Lung (tissue), 11 donors: ENCODE measurements at regions not wholly inside any gene's neighbourhood (a gene's known extent, or its start where the extent isn't known, plus 50 kb on each side); places are given as distances from the start of the nearest gene placed in this dataset.

Experiments used
- ATAC-seq: fragments of 200-7000 bp; cut with Tn5 transposase; one replicate; pipeline ENCODE4 v1.9.1; 2020; ENCODE audit warnings: moderate number of reproducible peaks; ENCODE audit not compliant: insufficient read depth, low FRiP score
- DNase-seq, 3 donors: peaks; one replicate each; pipeline ENCODE4 v3.0.0-alpha.2; 2013 to 2017
- H3K27ac ChIP-seq, 2 donors: one replicate each; pipeline ENCODE4 v1.5.1; 2013; ENCODE audit warnings: mild to moderate bottlenecking in 2 of 2, moderate library complexity in 2 of 2, control low read depth in 1 of 2, inconsistent platforms in 1 of 2, low read depth in 1 of 2, low read length in 1 of 2
- H3K27me3 ChIP-seq, 3 donors: one replicate each; pipeline ENCODE4 v1.5.1; 2013; ENCODE audit warnings: low read length in 2 of 3; ENCODE audit not compliant: control insufficient read depth in 3 of 3, insufficient read depth in 3 of 3
- H3K36me3 ChIP-seq, 4 donors: one replicate each; pipeline ENCODE4 v1.5.1; 2013; ENCODE audit warnings: low read length in 4 of 4, mild to moderate bottlenecking in 1 of 4, moderate library complexity in 1 of 4; ENCODE audit not compliant: control insufficient read depth in 4 of 4, insufficient read depth in 4 of 4
- H3K4me1 ChIP-seq, 5 donors: one replicate each; pipeline ENCODE4 v1.5.1; 2013; ENCODE audit warnings: low read length in 5 of 5, mild to moderate bottlenecking in 2 of 5, moderate library complexity in 1 of 5; ENCODE audit not compliant: control insufficient read depth in 5 of 5, insufficient read depth in 5 of 5
- H3K4me3 ChIP-seq: one replicate; pipeline ENCODE4 v1.5.1; 2013; ENCODE audit warnings: mild to moderate bottlenecking, control low read depth, moderate library complexity
- H3K9ac ChIP-seq, 2 donors: one replicate each; pipeline ENCODE4 v1.5.1; 2013; ENCODE audit warnings: low read length in 2 of 2, control low read depth in 1 of 2; ENCODE audit not compliant: insufficient read depth in 1 of 2
- H3K9me3 ChIP-seq, 4 donors: one replicate each; pipeline ENCODE4 v1.5.1; 2013; ENCODE audit warnings: low read length in 3 of 4, mild to moderate bottlenecking in 1 of 4, moderate library complexity in 1 of 4; ENCODE audit not compliant: control insufficient read depth in 4 of 4, insufficient read depth in 3 of 4
- WGBS, 2 donors: extraction: QIAGEN DNeasy Blood & Tissue Kit; methylation state at CpG; one replicate each; pipeline ENCODE4 v1.1.7; 2013; 5-methylcytosine and 5-hydroxymethylcytosine counted together
- TF ChIP-seq, protein P1 (sequence below): IDR thresholded peaks from 2 replicates; pipeline ENCODE4 v1.5.1; 2012; ENCODE audit warnings: mild to moderate bottlenecking; ENCODE audit errors: control extremely low read depth, extremely low read depth
- donor health status: control.
- donor health status: control.
- donor health status: Bipolar disorder and iron deficiency.
- donor health status: healthy.
- donor health status: DM: yes; HTN: yes; CAD: no.

DNA sequence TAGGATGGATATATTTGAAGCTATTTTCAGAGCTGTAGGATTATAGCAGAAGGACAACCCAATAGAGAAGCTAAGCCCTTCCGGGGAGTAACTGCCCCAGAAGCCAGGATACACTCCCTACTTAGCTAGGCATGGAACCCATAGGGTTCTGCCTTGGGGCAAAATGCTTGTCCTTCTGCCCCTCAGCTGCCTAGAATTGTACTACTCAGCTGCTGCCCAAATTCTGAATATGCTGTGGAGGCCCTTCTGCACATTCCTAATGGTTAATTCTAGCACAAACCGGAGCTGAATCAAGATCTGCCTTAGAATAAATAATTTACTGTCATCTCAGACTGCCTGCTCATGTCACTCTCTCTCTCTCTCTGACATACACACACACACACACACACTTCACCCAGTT is 297.7 kb upstream of the VCX3A start:
- Histone ChIP-seq H3K4me1 (no peaks in the 10 kb centered on the region), H3K27ac (no peak overlapping the region), H3K9ac (no peak overlapping the region), H3K36me3 (no peaks in the 10 kb centered on the region), H3K27me3 (peaks cover 0 to 40% (median under 1%) of the 10 kb centered on the region in 3 donors), H3K4me3 (no peak overlapping the region), H3K9me3 (no peaks in the 10 kb centered on the region)
- 88 to 92% methylated on average over 2 of the region's 2 CpGs for WGBS, 2 donors
- DNase-seq (no peak), ATAC-seq (no peak)
- TF ChIP-seq, protein P1, sequence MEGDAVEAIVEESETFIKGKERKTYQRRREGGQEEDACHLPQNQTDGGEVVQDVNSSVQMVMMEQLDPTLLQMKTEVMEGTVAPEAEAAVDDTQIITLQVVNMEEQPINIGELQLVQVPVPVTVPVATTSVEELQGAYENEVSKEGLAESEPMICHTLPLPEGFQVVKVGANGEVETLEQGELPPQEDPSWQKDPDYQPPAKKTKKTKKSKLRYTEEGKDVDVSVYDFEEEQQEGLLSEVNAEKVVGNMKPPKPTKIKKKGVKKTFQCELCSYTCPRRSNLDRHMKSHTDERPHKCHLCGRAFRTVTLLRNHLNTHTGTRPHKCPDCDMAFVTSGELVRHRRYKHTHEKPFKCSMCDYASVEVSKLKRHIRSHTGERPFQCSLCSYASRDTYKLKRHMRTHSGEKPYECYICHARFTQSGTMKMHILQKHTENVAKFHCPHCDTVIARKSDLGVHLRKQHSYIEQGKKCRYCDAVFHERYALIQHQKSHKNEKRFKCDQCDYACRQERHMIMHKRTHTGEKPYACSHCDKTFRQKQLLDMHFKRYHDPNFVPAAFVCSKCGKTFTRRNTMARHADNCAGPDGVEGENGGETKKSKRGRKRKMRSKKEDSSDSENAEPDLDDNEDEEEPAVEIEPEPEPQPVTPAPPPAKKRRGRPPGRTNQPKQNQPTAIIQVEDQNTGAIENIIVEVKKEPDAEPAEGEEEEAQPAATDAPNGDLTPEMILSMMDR = no peak

DNA sequence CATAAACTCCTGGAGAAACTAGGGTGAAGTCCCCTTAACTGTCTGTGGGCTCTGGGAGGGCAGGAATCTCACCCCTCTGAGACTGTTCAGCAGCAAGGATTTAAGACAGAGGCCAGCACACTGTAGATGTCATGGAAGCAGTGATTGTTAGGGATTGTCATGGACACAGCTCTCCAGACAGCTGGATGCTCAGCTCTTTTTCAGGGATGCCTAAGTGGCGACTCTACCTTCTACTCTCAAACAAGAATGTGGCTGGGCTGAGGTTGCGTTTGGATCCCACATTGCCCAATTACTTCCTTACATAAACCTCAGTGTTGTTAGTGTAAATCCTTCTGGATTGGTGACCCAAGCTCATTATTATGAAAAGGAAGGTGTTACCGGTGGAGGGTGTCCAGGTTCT is 291.9 kb upstream of the VCX3A start:
- DNase-seq (no peak), ATAC-seq (no peak)
- TF ChIP-seq, protein P1 = no peak
- no peaks in the 10 kb centered on the region for H3K9me3 ChIP-seq
- H3K9ac ChIP-seq = no peak overlapping the region
- H3K27me3 ChIP-seq = peaks cover 0 to 30% (median 3%) of the 10 kb centered on the region in 3 donors
- no peak overlapping the region for H3K27ac ChIP-seq
- H3K4me3 ChIP-seq = no peak overlapping the region
- 79 to 84% methylated on average over 3 of the region's 3 CpGs for WGBS, 2 donors
- H3K36me3 ChIP-seq = no peaks in the 10 kb centered on the region
- no peaks in the 10 kb centered on the region for H3K4me1 ChIP-seq

DNA sequence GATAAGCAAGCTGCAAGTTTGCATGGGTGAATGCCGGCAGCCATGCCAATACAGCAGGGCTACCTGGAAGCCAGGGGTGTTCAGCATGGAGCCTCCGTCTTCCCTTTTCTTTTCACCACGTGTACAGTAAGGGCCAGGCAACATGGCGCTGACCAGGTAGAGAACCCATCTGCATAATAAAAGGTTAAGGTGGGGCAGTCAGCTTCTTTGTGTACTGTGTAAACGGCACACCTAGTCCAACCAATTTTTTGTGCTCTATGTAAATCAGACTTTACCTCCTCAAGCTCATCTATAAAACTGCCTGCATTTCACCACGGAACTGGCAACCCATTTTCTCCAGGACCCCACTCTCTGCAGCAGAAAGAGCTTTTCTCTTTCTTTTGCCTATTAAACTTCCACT is 286.8 kb upstream of the VCX3A start:
- H3K4me1 ChIP-seq = no peaks in the 10 kb centered on the region
- H3K9me3 ChIP-seq = peaks cover 0 to 2% (median 0%) of the 10 kb centered on the region in 4 donors
- DNase-seq (no peak), ATAC-seq (no peak)
- 87 to 89% methylated on average over 6 of the region's 6 CpGs for WGBS, 2 donors
- TF ChIP-seq, protein P1 = no peak
- no peak overlapping the region for H3K4me3 ChIP-seq
- no peak overlapping the region for H3K27ac ChIP-seq
- H3K27me3 ChIP-seq = peaks cover 0 to 12% (median 0%) of the 10 kb centered on the region in 3 donors
- H3K9ac ChIP-seq = no peak overlapping the region
- H3K36me3 ChIP-seq = no peaks in the 10 kb centered on the region

DNA sequence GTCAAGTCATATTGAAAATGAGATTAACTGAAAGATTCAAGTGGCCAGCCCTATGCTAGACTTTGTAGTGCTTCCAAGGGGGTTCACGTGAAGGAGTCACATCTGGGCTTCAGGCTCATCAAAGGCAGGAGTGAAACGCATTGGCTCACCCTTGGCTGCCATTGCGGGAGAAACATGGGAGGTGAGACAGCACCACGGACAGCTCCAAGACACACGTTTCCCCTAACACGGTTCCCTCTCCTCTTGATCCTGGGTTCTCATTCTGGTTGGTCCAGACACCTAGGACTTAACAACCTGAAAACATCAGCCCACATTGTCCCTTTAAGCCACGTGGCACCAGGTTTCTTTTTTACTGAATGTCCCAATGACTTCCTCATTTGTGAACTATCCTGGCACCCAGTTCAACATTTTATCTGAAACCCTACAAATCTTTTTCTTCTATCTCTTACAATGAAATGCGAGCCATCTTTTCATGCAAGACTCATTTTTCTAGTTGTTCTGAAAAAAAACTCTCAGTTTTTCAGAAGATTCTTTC is 279.0 kb upstream of the VCX3A start:
- H3K27me3 ChIP-seq = peaks cover 0 to 5% (median 2%) of the 10 kb centered on the region in 3 donors
- H3K9me3 ChIP-seq = no peaks in the 10 kb centered on the region
- no peak overlapping the region for H3K4me3 ChIP-seq
- H3K4me1 ChIP-seq = no peaks in the 10 kb centered on the region
- no peak overlapping the region for H3K9ac ChIP-seq
- no peak overlapping the region for H3K27ac ChIP-seq
- TF ChIP-seq, protein P1 = no peak
- ATAC-seq = no peak
- H3K36me3 ChIP-seq = no peaks in the 10 kb centered on the region
- 50 to 56% methylated on average over 8 of the region's 8 CpGs for WGBS, 2 donors
- DNase-seq = peak in 1 of 3 donors; percentile 9
